Right atrium auricular region (tissue), 2 donors: ENCODE measurements at regions not wholly inside any gene's neighbourhood (a gene's known extent, or its start where the extent isn't known, plus 50 kb on each side); places are given as distances from the start of the nearest gene placed in this dataset.

Source experiments
- DNase-seq: peaks from one replicate; pipeline ENCODE4 v3.0.0-alpha.2; 2019; ENCODE audit warnings: low spot score
- H3K27ac ChIP-seq, 2 donors: fragments of 200-600 bp; sonication (generic); 1 replicate in 1 of 2; 2 replicates in 1 of 2; pipeline ENCODE4 v1.5.1; 2016 to 2019
- H3K27me3 ChIP-seq, 2 donors: fragments of 200-600 bp; sonication (generic); one replicate each; pipeline versions ENCODE4 v1.5.1 to v1.6.0; 2017 to 2019
- H3K36me3 ChIP-seq: fragments of 200-600 bp; sonication (generic); one replicate; pipeline ENCODE4 v1.5.1; 2016
- H3K4me1 ChIP-seq, 2 donors: fragments of 200-600 bp; sonication (generic); one replicate each; pipeline versions ENCODE4 v1.5.1 to v1.6.0; 2017 to 2019
- H3K4me3 ChIP-seq, 2 donors: fragments of 200-600 bp; sonication (generic); 1 replicate in 1 of 2; 2 replicates in 1 of 2; pipeline ENCODE4 v1.5.1; 2017 to 2019; ENCODE audit warnings: mild to moderate bottlenecking in 1 of 2, moderate library complexity in 1 of 2
- H3K9me3 ChIP-seq, 2 donors: fragments of 200-600 bp; sonication (generic); one replicate each; pipeline ENCODE4 v1.5.1; 2019
- CTCF ChIP-seq, 2 donors: fragments of 200-600 bp; sonication (generic); IDR thresholded peaks; one replicate each; pipeline ENCODE4 v1.5.1; 2019; ENCODE audit warnings: antibody characterized with exemption in 2 of 2

DNA sequence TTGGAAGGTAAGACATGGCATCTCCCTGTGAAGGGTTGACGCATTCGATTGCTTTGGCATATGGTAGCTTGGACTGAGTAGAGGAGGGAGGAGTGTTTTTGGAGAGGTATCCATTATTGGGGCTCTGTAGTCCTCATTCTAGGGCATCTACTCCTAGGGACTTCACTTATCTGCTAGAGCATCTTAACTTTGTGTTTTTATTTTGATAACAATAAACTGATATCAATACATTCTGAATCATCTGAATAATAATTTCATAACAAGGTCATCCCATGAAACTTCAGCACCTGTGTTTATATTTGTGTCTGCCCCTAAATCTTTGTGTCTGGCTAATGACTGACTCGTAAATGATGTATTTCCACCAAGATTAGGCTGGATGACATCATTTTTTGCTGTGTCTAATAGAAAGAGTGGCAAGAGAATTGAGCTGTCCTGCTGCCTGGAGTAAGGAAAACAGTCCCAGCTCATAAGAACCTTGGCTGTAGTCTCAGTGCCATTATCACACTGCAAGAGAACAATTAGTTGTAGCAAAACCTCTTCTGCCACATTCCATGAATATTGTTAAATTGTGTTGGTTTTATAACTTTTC, 288.5 kb downstream of the PRL start:
- H3K4me1 ChIP-seq: no peaks in the 10 kb centered on the region
- no peak overlapping the region for H3K27ac ChIP-seq
- H3K36me3 ChIP-seq: no peaks in the 10 kb centered on the region

GRCh38 chr6:22010102-22010501, 286.7 kb downstream of the PRL start:
- H3K27me3 ChIP-seq: no peaks in the 10 kb centered on the region
- DNase-seq: no peak
- H3K27ac ChIP-seq: no peak overlapping the region
- H3K4me3 ChIP-seq: no peak overlapping the region
- H3K36me3 ChIP-seq: no peaks in the 10 kb centered on the region
- no peak for TF ChIP-seq CTCF (IDR thresholded peaks at IDR 0.05)
- no peaks in the 10 kb centered on the region for H3K4me1 ChIP-seq
- H3K9me3 ChIP-seq: no peaks in the 10 kb centered on the region

More for the DNA sequence above, 288.5 kb downstream of the PRL start:
- no peak for DNase-seq
- Histone ChIP-seq H3K4me3 (no peak overlapping the region), H3K27me3 (no peaks in the 10 kb centered on the region), H3K9me3 (no peaks in the 10 kb centered on the region)
- no peak for TF ChIP-seq CTCF (IDR thresholded peaks at IDR 0.05)

GRCh38 chr6:22015216-22015615, 281.6 kb downstream of the PRL start:
- no peak for DNase-seq

GRCh38 chr6:22015944-22016343, 280.9 kb downstream of the PRL start:
- DNase-seq: no peak
- H3K36me3 ChIP-seq: no peaks in the 10 kb centered on the region
- H3K4me1 ChIP-seq: no peaks in the 10 kb centered on the region
- no peak for TF ChIP-seq CTCF (IDR thresholded peaks at IDR 0.05)
- H3K27me3 ChIP-seq: no peaks in the 10 kb centered on the region
- H3K27ac ChIP-seq: no peak overlapping the region
- no peaks in the 10 kb centered on the region for H3K9me3 ChIP-seq
- no peak overlapping the region for H3K4me3 ChIP-seq

More at GRCh38 chr6:22015216-22015615, 281.6 kb downstream of the PRL start:
- no peak overlapping the region for H3K4me3 ChIP-seq
- no peak for TF ChIP-seq CTCF (IDR thresholded peaks at IDR 0.05)
- no peaks in the 10 kb centered on the region for H3K27me3 ChIP-seq
- no peaks in the 10 kb centered on the region for H3K9me3 ChIP-seq
- H3K4me1 ChIP-seq: no peaks in the 10 kb centered on the region
- H3K27ac ChIP-seq: no peak overlapping the region
- H3K36me3 ChIP-seq: no peaks in the 10 kb centered on the region

- Histone ChIP-seq H3K36me3 (no peaks in the 10 kb centered on the region), H3K4me3 (no peak overlapping the region), H3K27ac (no peak overlapping the region), H3K27me3 (no peaks in the 10 kb centered on the region), H3K9me3 (peaks cover 0 to 8% of the 10 kb centered on the region in 2 donors), H3K4me1 (no peaks in the 10 kb centered on the region)
- no peak for DNase-seq
- TF ChIP-seq CTCF (IDR thresholded peaks at IDR 0.05): no peak
Measured at GRCh38 chr6:22017272-22017671, 279.6 kb downstream of the PRL start.

DNA sequence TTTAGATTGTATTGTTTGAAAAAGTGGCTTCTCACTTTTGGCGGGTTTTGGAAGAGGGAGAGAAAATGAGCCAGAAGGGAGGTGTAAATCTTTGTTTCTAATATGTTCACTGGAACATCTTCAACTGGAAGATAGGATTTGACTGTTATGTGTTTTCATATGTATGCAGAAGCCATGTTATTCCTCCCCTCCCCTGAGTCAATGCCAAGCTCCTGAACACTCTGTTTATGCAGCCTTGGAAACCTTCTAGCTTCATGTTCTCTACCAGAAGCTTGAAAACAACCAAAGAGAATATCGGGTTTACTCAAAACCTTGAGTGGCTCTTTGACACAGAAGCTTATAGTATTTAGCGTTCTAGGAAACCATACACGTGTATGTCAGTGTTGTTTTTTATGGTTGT, 279.1 kb downstream of the PRL start:
- Histone ChIP-seq H3K27me3 (no peaks in the 10 kb centered on the region), H3K4me1 (no peaks in the 10 kb centered on the region), H3K27ac (no peak overlapping the region), H3K36me3 (no peaks in the 10 kb centered on the region), H3K4me3 (no peak overlapping the region), H3K9me3 (peaks cover 0 to 9% of the 10 kb centered on the region in 2 donors)
- TF ChIP-seq CTCF (IDR thresholded peaks at IDR 0.05): no peak
- no peak for DNase-seq
